ENCODE measurements at regions not wholly inside any gene's neighbourhood (a gene's known extent, or its start where the extent isn't known, plus 50 kb on each side); places are given as distances from the start of the nearest gene placed in this dataset.

GRCh38 chr22:48025096-48025495, 1262.6 kb downstream of the TBC1D22A start:
- no peak overlapping the region for H3K4me3 ChIP-seq (ENCODE audit: low read length)
- H3K4me1 ChIP-seq (ENCODE audit: control insufficient read depth, insufficient read depth, low read length): no peaks in the 10 kb centered on the region
- no peaks in the 10 kb centered on the region for H3K27me3 ChIP-seq (ENCODE audit: control insufficient read depth, insufficient read depth, low read length)
- no peaks in the 10 kb centered on the region for H3K36me3 ChIP-seq (ENCODE audit: control insufficient read depth, insufficient read depth, low read length)
- no peak overlapping the region for H3K27ac ChIP-seq (ENCODE audit: low read depth, low read length)
- H3K9ac ChIP-seq (ENCODE audit: low read length): no peak overlapping the region

GRCh38 chr22:48021991-48022401, 1259.5 kb downstream of the TBC1D22A start:
- H3K27me3 ChIP-seq (ENCODE audit: control insufficient read depth, insufficient read depth, low read length): no peaks in the 10 kb centered on the region
- H3K27ac ChIP-seq (ENCODE audit: low read depth, low read length): no peak overlapping the region
- no peaks in the 10 kb centered on the region for H3K36me3 ChIP-seq (ENCODE audit: control insufficient read depth, insufficient read depth, low read length)
- H3K9ac ChIP-seq (ENCODE audit: low read length): no peak overlapping the region
- no peaks in the 10 kb centered on the region for H3K4me1 ChIP-seq (ENCODE audit: control insufficient read depth, insufficient read depth, low read length)
- no peak overlapping the region for H3K4me3 ChIP-seq (ENCODE audit: low read length)

- Histone ChIP-seq H3K4me1 (ENCODE audit: control insufficient read depth, insufficient read depth, low read length) (no peaks in the 10 kb centered on the region), H3K27me3 (ENCODE audit: control insufficient read depth, insufficient read depth, low read length) (no peaks in the 10 kb centered on the region), H3K4me3 (ENCODE audit: low read length) (no peak overlapping the region), H3K27ac (ENCODE audit: low read depth, low read length) (no peak overlapping the region), H3K36me3 (ENCODE audit: control insufficient read depth, insufficient read depth, low read length) (no peaks in the 10 kb centered on the region), H3K9ac (ENCODE audit: low read length) (no peak overlapping the region)
These were observed 1255.9 kb downstream of the TBC1D22A start for GRCh38 chr22:48018346-48018745.

- Histone ChIP-seq H3K27ac (ENCODE audit: low read depth, low read length) (no peak overlapping the region), H3K4me1 (ENCODE audit: control insufficient read depth, insufficient read depth, low read length) (no peaks in the 10 kb centered on the region), H3K27me3 (ENCODE audit: control insufficient read depth, insufficient read depth, low read length) (no peaks in the 10 kb centered on the region), H3K36me3 (ENCODE audit: control insufficient read depth, insufficient read depth, low read length) (no peaks in the 10 kb centered on the region), H3K4me3 (ENCODE audit: low read length) (no peak overlapping the region), H3K9ac (ENCODE audit: low read length) (no peak overlapping the region)
These were observed 1253.3 kb downstream of the TBC1D22A start for GRCh38 chr22:48015701-48016100.

- Histone ChIP-seq H3K4me1 (ENCODE audit: control insufficient read depth, insufficient read depth, low read length) (no peaks in the 10 kb centered on the region), H3K4me3 (ENCODE audit: low read length) (no peak overlapping the region), H3K36me3 (ENCODE audit: control insufficient read depth, insufficient read depth, low read length) (no peaks in the 10 kb centered on the region), H3K27me3 (ENCODE audit: control insufficient read depth, insufficient read depth, low read length) (no peaks in the 10 kb centered on the region), H3K9ac (ENCODE audit: low read length) (no peak overlapping the region), H3K27ac (ENCODE audit: low read depth, low read length) (no peak overlapping the region)
These were observed 1242.5 kb downstream of the TBC1D22A start for GRCh38 chr22:48004936-48005335.

- no peaks in the 10 kb centered on the region for H3K27me3 ChIP-seq (ENCODE audit: control insufficient read depth, insufficient read depth, low read length)
- H3K27ac ChIP-seq (ENCODE audit: low read depth, low read length): no peak overlapping the region
- no peak overlapping the region for H3K4me3 ChIP-seq (ENCODE audit: low read length)
- H3K4me1 ChIP-seq (ENCODE audit: control insufficient read depth, insufficient read depth, low read length): no peaks in the 10 kb centered on the region
- H3K36me3 ChIP-seq (ENCODE audit: control insufficient read depth, insufficient read depth, low read length): no peaks in the 10 kb centered on the region
- H3K9ac ChIP-seq (ENCODE audit: low read length): no peak overlapping the region
These were observed 1241.6 kb downstream of the TBC1D22A start for GRCh38 chr22:48004038-48004437.

GRCh38 chr22:48001101-48001500, 1238.7 kb downstream of the TBC1D22A start:
- H3K36me3 ChIP-seq (ENCODE audit: control insufficient read depth, insufficient read depth, low read length): no peaks in the 10 kb centered on the region
- no peak overlapping the region for H3K4me3 ChIP-seq (ENCODE audit: low read length)
- H3K27me3 ChIP-seq (ENCODE audit: control insufficient read depth, insufficient read depth, low read length): no peaks in the 10 kb centered on the region
- no peak overlapping the region for H3K27ac ChIP-seq (ENCODE audit: low read depth, low read length)
- H3K9ac ChIP-seq (ENCODE audit: low read length): no peak overlapping the region
- H3K4me1 ChIP-seq (ENCODE audit: control insufficient read depth, insufficient read depth, low read length): no peaks in the 10 kb centered on the region

- Histone ChIP-seq H3K4me1 (ENCODE audit: control insufficient read depth, insufficient read depth, low read length) (no peaks in the 10 kb centered on the region), H3K27me3 (ENCODE audit: control insufficient read depth, insufficient read depth, low read length) (no peaks in the 10 kb centered on the region), H3K36me3 (ENCODE audit: control insufficient read depth, insufficient read depth, low read length) (no peaks in the 10 kb centered on the region), H3K9ac (ENCODE audit: low read length) (no peak overlapping the region), H3K27ac (ENCODE audit: low read depth, low read length) (no peak overlapping the region), H3K4me3 (ENCODE audit: low read length) (no peak overlapping the region)
These were observed 1235.2 kb downstream of the TBC1D22A start for GRCh38 chr22:47997612-47998011.

- no peaks in the 10 kb centered on the region for H3K27me3 ChIP-seq (ENCODE audit: control insufficient read depth, insufficient read depth, low read length)
- no peak overlapping the region for H3K27ac ChIP-seq (ENCODE audit: low read depth, low read length)
- H3K36me3 ChIP-seq (ENCODE audit: control insufficient read depth, insufficient read depth, low read length): no peaks in the 10 kb centered on the region
- no peaks in the 10 kb centered on the region for H3K4me1 ChIP-seq (ENCODE audit: control insufficient read depth, insufficient read depth, low read length)
- H3K4me3 ChIP-seq (ENCODE audit: low read length): no peak overlapping the region
- H3K9ac ChIP-seq (ENCODE audit: low read length): no peak overlapping the region
These were observed 1234.7 kb downstream of the TBC1D22A start for GRCh38 chr22:47997052-47997590.

GRCh38 chr22:47996446-47996857, 1234.0 kb downstream of the TBC1D22A start:
- H3K36me3 ChIP-seq (ENCODE audit: control insufficient read depth, insufficient read depth, low read length): no peaks in the 10 kb centered on the region
- H3K9ac ChIP-seq (ENCODE audit: low read length): no peak overlapping the region
- no peak overlapping the region for H3K27ac ChIP-seq (ENCODE audit: low read depth, low read length)
- H3K27me3 ChIP-seq (ENCODE audit: control insufficient read depth, insufficient read depth, low read length): no peaks in the 10 kb centered on the region
- H3K4me1 ChIP-seq (ENCODE audit: control insufficient read depth, insufficient read depth, low read length): no peaks in the 10 kb centered on the region
- no peak overlapping the region for H3K4me3 ChIP-seq (ENCODE audit: low read length)

- no peak overlapping the region for H3K9ac ChIP-seq (ENCODE audit: low read length)
- H3K36me3 ChIP-seq (ENCODE audit: control insufficient read depth, insufficient read depth, low read length): no peaks in the 10 kb centered on the region
- H3K4me3 ChIP-seq (ENCODE audit: low read length): no peak overlapping the region
- H3K27ac ChIP-seq (ENCODE audit: low read depth, low read length): no peak overlapping the region
- H3K4me1 ChIP-seq (ENCODE audit: control insufficient read depth, insufficient read depth, low read length): no peaks in the 10 kb centered on the region
- H3K27me3 ChIP-seq (ENCODE audit: control insufficient read depth, insufficient read depth, low read length): no peaks in the 10 kb centered on the region
These were observed 1233.3 kb downstream of the TBC1D22A start for GRCh38 chr22:47995718-47996117.

- Histone ChIP-seq H3K4me1 (ENCODE audit: control insufficient read depth, insufficient read depth, low read length) (no peaks in the 10 kb centered on the region), H3K9ac (ENCODE audit: low read length) (no peak overlapping the region), H3K27ac (ENCODE audit: low read depth, low read length) (no peak overlapping the region), H3K36me3 (ENCODE audit: control insufficient read depth, insufficient read depth, low read length) (no peaks in the 10 kb centered on the region), H3K4me3 (ENCODE audit: low read length) (no peak overlapping the region), H3K27me3 (ENCODE audit: control insufficient read depth, insufficient read depth, low read length) (no peaks in the 10 kb centered on the region)
These were observed 1232.8 kb downstream of the TBC1D22A start for GRCh38 chr22:47995264-47995627.

GRCh38 chr22:47994601-47995263, 1232.3 kb downstream of the TBC1D22A start:
- no peak overlapping the region for H3K4me3 ChIP-seq (ENCODE audit: low read length)
- no peaks in the 10 kb centered on the region for H3K4me1 ChIP-seq (ENCODE audit: control insufficient read depth, insufficient read depth, low read length)
- no peaks in the 10 kb centered on the region for H3K27me3 ChIP-seq (ENCODE audit: control insufficient read depth, insufficient read depth, low read length)
- no peak overlapping the region for H3K27ac ChIP-seq (ENCODE audit: low read depth, low read length)
- H3K36me3 ChIP-seq (ENCODE audit: control insufficient read depth, insufficient read depth, low read length): no peaks in the 10 kb centered on the region
- H3K9ac ChIP-seq (ENCODE audit: low read length): no peak overlapping the region
